Stimulated activated CD8-positive, alpha-beta memory T cell treated with anti-CD3 and anti-CD28 coated beads, Interleukin-15, amount 100 ng/mL, for 1 hour (primary cell): ENCODE measurements at regions not wholly inside any gene's neighbourhood (a gene's known extent, or its start where the extent isn't known, plus 50 kb on each side); places are given as distances from the start of the nearest gene placed in this dataset.
"Not testable (repeated sequence)": the region's sequence is repeated elsewhere in the genome, so short reads cannot be mapped to it uniquely, and the experiment has no call there.

Source experiments
- DNase-seq: peaks from one replicate; pipeline ENCODE4 v3.0.0-alpha.2; 2020; ENCODE audit warnings: low read depth

GRCh38 chr1:168490306-168490705 lies 53.5 kb downstream of the XCL2 start:
- DNase-seq = no peak

- DNase-seq = no peak
These were observed 55.7 kb downstream of the XCL2 start for GRCh38 chr1:168488138-168488537.

- DNase-seq = not testable (repeated sequence)
These were observed 57.0 kb downstream of the XCL2 start for GRCh38 chr1:168486820-168487219.

- no peak for DNase-seq
These were observed 58.7 kb downstream of the XCL2 start for GRCh38 chr1:168485048-168485447.

- DNase-seq = no peak
These were observed 59.7 kb downstream of the XCL2 start for GRCh38 chr1:168484083-168484482.

GRCh38 chr1:168483539-168483938 lies 60.3 kb downstream of the XCL2 start:
- no peak for DNase-seq

- no peak for DNase-seq
These were observed 61.7 kb downstream of the XCL2 start for GRCh38 chr1:168482106-168482505.

- no peak for DNase-seq
These were observed 62.2 kb downstream of the XCL2 start for GRCh38 chr1:168481586-168481985.

- DNase-seq = no peak
These were observed 62.8 kb downstream of the XCL2 start for GRCh38 chr1:168480997-168481396.

GRCh38 chr1:168477792-168478191 lies 66.0 kb downstream of the XCL2 start:
- DNase-seq = no peak

GRCh38 chr1:168476588-168477385 lies 67.0 kb downstream of the XCL2 start:
- DNase-seq = no peak

GRCh38 chr1:168474322-168474721 lies 69.5 kb downstream of the XCL2 start:
- DNase-seq = no peak

- DNase-seq = no peak
These were observed 70.7 kb downstream of the XCL2 start for GRCh38 chr1:168473126-168473525.

GRCh38 chr1:168472223-168472622 lies 71.6 kb downstream of the XCL2 start:
- no peak for DNase-seq

GRCh38 chr1:168470901-168471431 lies 72.8 kb downstream of the XCL2 start:
- DNase-seq = no peak

- no peak for DNase-seq
These were observed 74.1 kb downstream of the XCL2 start for GRCh38 chr1:168469690-168470089.

- DNase-seq = no peak
These were observed 75.0 kb downstream of the XCL2 start for GRCh38 chr1:168468822-168469221.

- no peak for DNase-seq
These were observed 75.6 kb downstream of the XCL2 start for GRCh38 chr1:168468042-168468809.

- DNase-seq = no peak
These were observed 76.3 kb downstream of the XCL2 start for GRCh38 chr1:168467452-168467851.

GRCh38 chr1:168466714-168467131 lies 77.1 kb downstream of the XCL2 start:
- DNase-seq = no peak

- DNase-seq = no peak
These were observed 77.6 kb downstream of the XCL2 start for GRCh38 chr1:168466092-168466713.

- DNase-seq = not testable (repeated sequence)
These were observed 82.7 kb downstream of the XCL2 start for GRCh38 chr1:168461108-168461507.

- DNase-seq = not testable (repeated sequence)
These were observed 86.5 kb downstream of the XCL2 start for GRCh38 chr1:168457296-168457695.
